GM12872 (cell line): ENCODE measurements at regions not wholly inside any gene's neighbourhood (a gene's known extent, or its start where the extent isn't known, plus 50 kb on each side); places are given as distances from the start of the nearest gene placed in this dataset.

ENCODE experiments used
- CTCF ChIP-seq: IDR thresholded peaks from 3 replicates; pipeline ENCODE4 v1.5.1; 2011; ENCODE audit warnings: low read depth, mild to moderate bottlenecking, low read length, moderate library complexity; ENCODE audit not compliant: insufficient read depth

GRCh38 chr1:181392613-181393220, 90.6 kb upstream of the CACNA1E start:
- no peak for TF ChIP-seq CTCF

DNA sequence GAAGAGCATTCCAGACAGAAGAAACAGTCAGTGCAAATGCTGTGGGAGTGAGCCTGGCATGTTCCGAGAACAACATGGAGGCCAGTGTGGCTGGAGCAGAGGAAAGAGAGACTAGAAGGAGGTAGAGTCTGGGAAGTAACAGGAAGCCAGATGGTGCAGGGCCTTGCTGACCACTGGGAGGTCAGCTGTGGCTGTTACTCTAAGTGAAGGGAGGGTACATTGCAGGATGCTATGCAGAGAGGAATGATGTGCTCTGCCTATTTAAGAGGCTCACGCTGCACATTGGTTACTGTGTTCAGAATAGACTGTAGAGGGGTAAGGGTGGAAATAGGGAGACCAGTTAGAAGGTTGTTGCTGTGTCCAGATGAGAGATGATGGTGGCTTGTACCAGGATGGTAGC, 88.6 kb upstream of the CACNA1E start:
- no peak for TF ChIP-seq CTCF

- no peak for TF ChIP-seq CTCF
Measured at GRCh38 chr1:181396171-181396670, 87.1 kb upstream of the CACNA1E start.

GRCh38 chr1:181396811-181397210, 86.5 kb upstream of the CACNA1E start:
- TF ChIP-seq CTCF, result no peak

DNA sequence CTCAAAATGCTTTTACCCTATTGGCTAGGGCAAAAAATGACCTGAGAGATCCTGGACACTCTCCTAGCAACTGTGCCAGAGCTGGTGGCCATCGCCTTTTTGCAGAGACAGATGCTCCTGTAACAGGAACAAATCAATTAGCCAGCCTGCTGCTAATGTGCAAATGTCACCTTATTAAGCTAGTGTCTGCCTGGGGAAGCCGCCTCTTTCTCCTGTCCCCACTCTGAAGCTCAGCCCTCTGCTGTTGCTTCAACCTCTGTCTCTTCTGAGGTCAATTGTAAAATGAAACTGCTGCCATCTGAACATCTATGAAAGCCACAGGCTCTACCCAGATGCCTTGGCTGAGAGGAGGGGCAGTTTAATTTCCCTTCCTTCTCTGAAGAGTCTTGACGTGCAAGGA, 85.5 kb upstream of the CACNA1E start:
- TF ChIP-seq CTCF, result no peak

DNA sequence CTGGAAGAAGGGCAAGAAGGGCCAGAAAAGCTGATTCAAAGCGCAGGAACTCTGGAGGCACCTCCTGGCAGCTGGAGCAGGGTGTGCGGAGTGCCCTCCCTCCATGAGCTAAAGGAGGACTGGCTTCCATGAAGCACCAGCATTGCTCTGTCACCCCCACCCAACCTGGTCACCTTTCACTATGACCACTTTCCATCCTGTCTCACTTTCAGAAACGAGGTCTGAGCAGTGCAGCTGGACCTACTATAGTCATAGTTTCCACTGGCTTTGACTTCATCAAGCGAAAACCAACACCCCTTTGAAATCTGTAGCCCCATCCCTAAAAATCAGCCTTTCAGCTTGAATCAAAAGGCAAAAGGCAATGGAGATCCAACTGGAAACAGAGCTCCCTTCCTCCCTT, 84.8 kb upstream of the CACNA1E start:
- TF ChIP-seq CTCF, result no peak

DNA sequence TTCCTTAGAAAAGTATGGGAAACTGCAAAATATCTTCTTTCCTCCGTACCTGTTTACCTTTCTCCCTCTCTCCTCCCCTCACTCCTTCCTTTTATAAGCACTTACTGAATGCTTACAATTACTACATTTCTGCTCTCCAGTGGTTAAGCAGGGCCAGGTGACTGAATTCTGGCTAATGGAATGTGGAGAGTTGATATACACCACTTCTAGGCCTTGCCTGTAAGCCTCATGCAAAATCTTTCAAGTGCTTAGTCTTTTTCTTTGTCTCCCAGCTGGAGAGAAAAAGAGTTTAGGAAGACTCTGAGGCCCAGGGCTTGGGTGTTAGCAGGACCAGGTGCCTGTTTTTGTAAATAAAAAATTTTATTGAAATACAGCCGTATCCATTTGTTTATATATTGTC, 77.7 kb upstream of the CACNA1E start:
- no peak for TF ChIP-seq CTCF
